Tibial artery (tissue), 4 donors: ENCODE measurements at regions not wholly inside any gene's neighbourhood (a gene's known extent, or its start where the extent isn't known, plus 50 kb on each side); places are given as distances from the start of the nearest gene placed in this dataset.
"Not testable (repeated sequence)": the region's sequence is repeated elsewhere in the genome, so short reads cannot be mapped to it uniquely, and the experiment has no call there.

Experiments
- DNase-seq, 2 donors: peaks; one replicate each; pipeline ENCODE4 v3.0.0-alpha.2; 2019
- H3K27ac ChIP-seq, 2 donors: fragments of 200-600 bp; sonication (generic) in 1 of 2; 1 replicate in 1 of 2; 2 replicates in 1 of 2; pipeline ENCODE4 v1.5.1; 2018 to 2019; ENCODE audit warnings: mild to moderate bottlenecking in 1 of 2
- H3K27me3 ChIP-seq, 2 donors: fragments of 200-600 bp; sonication (generic) in 1 of 2; one replicate each; pipeline versions ENCODE4 v1.5.1 to v1.6.0; 2016 to 2019
- H3K36me3 ChIP-seq, 3 donors: fragments of 200-600 bp; sonication (generic) in 2 of 3; one replicate each; pipeline ENCODE4 v1.5.1; 2016 to 2019; ENCODE audit warnings: mild to moderate bottlenecking in 2 of 3
- H3K4me1 ChIP-seq, 4 donors: fragments of 200-600 bp; sonication (generic) in 2 of 4; 1 replicate in 3 of 4; 2 replicates in 1 of 4; pipeline ENCODE4 v1.5.1; 2016 to 2019
- H3K4me3 ChIP-seq, 2 donors: fragments of 200-600 bp; sonication (generic) in 1 of 2; 1 replicate in 1 of 2; 2 replicates in 1 of 2; pipeline ENCODE4 v1.5.1; 2018 to 2019; ENCODE audit warnings: mild to moderate bottlenecking in 2 of 2
- H3K9me3 ChIP-seq, 3 donors: fragments of 200-600 bp; sonication (generic) in 1 of 3; one replicate each; pipeline ENCODE4 v1.5.1; 2016 to 2019
- CTCF ChIP-seq, 2 experiments: fragments of 200-600 bp in 1 of 2; fragments of 450-650 bp in 1 of 2; IDR thresholded peaks; one replicate each; pipeline ENCODE4 v1.5.1; 2017 to 2019; ENCODE audit warnings: antibody characterized with exemption in 2 of 2, mild to moderate bottlenecking in 1 of 2, moderate library complexity in 1 of 2
- intact Hi-C: fragments of 100-400 bp; cut with DNase I; formaldehyde crosslinking; loops from one replicate; pipeline ENCODE4 v1.15.0; 2023; ENCODE audit warnings: low total_unique reads

- Histone ChIP-seq H3K27me3 (no peaks in the 10 kb centered on the region), H3K4me3 (no peak overlapping the region), H3K36me3 (no peaks in the 10 kb centered on the region), H3K9me3 (no peaks in the 10 kb centered on the region), H3K4me1 (no peaks in the 10 kb centered on the region), H3K27ac (no peak overlapping the region)
- intact Hi-C loops, result no loop called here
- no peak for DNase-seq
- TF ChIP-seq CTCF (IDR thresholded peaks at IDR 0.05), result no peak
Observed at GRCh38 chr16:59111280-59111679, 377.2 kb upstream of the GOT2 start.

DNA sequence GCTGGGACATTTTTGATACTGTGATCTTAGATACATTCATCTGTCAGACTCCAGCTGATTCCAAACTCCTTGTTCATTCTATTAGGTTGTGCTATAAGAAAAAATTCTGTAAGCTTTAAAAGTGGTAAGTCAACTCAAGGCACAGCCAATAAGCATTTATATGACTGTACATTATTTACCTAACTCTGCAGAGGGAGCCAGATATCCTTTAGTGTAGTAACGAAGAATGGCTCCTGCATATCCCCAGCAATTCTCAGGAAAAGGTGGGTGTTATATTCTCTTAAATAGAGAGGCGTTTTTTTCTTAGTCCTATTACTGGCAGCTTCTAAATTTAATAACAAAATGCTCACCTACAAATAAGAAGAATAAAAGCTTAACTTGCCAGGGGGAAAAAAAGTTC, 374.3 kb upstream of the GOT2 start:
- H3K27ac ChIP-seq, result no peak overlapping the region
- no peaks in the 10 kb centered on the region for H3K36me3 ChIP-seq
- H3K4me1 ChIP-seq, result no peaks in the 10 kb centered on the region
- no peaks in the 10 kb centered on the region for H3K27me3 ChIP-seq
- TF ChIP-seq CTCF (IDR thresholded peaks at IDR 0.05), result no peak
- intact Hi-C loops, result no loop called here
- no peak for DNase-seq
- H3K4me3 ChIP-seq, result no peak overlapping the region
- no peaks in the 10 kb centered on the region for H3K9me3 ChIP-seq

GRCh38 chr16:59096682-59097081, 362.6 kb upstream of the GOT2 start:
- not testable (repeated sequence) for DNase-seq

GRCh38 chr16:59090541-59090940, 356.4 kb upstream of the GOT2 start:
- DNase-seq, result no peak
- Histone ChIP-seq H3K4me1 (no peaks in the 10 kb centered on the region), H3K36me3 (no peaks in the 10 kb centered on the region), H3K27me3 (no peaks in the 10 kb centered on the region), H3K4me3 (no peak overlapping the region), H3K9me3 (no peaks in the 10 kb centered on the region), H3K27ac (no peak overlapping the region)
- TF ChIP-seq CTCF (IDR thresholded peaks at IDR 0.05), result no peak
- intact Hi-C loops, result no loop called here

More at GRCh38 chr16:59096682-59097081, 362.6 kb upstream of the GOT2 start:
- H3K36me3 ChIP-seq, intact Hi-C loops, H3K4me1 ChIP-seq, H3K4me3 ChIP-seq, H3K9me3 ChIP-seq, H3K27ac ChIP-seq, H3K27me3 ChIP-seq: not testable (repeated sequence)

- no peak for DNase-seq
- no peaks in the 10 kb centered on the region for H3K27me3 ChIP-seq
- intact Hi-C loops, result no loop called here
- no peaks in the 10 kb centered on the region for H3K9me3 ChIP-seq
- H3K4me1 ChIP-seq, result no peaks in the 10 kb centered on the region
- H3K36me3 ChIP-seq, result no peaks in the 10 kb centered on the region
- H3K4me3 ChIP-seq, result no peak overlapping the region
- no peak for TF ChIP-seq CTCF (IDR thresholded peaks at IDR 0.05)
- H3K27ac ChIP-seq, result no peak overlapping the region
Observed at GRCh38 chr16:59088431-59088830, 354.3 kb upstream of the GOT2 start.

DNA sequence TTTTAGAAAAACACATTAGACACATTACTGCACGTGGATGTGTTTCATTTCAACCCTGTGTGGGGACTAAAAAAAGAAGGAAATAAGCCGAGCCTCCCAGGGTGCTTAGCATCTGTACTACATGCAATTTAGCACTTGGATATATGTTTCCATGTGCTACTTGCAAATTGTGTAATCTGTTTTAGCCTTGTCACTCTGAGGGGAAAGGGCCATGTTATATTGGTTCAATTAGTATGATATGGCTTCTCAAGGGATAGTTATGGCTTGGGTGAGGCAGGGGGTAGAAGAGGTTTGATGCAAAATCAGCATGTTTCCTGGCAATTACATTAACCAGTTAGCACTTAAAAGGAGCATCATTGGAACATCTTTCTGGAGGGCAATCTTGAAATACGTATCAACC, 353.5 kb upstream of the GOT2 start:
- Histone ChIP-seq H3K4me3 (no peak overlapping the region), H3K27ac (no peak overlapping the region), H3K27me3 (no peaks in the 10 kb centered on the region), H3K9me3 (no peaks in the 10 kb centered on the region), H3K4me1 (no peaks in the 10 kb centered on the region), H3K36me3 (no peaks in the 10 kb centered on the region)
- intact Hi-C loops, result no loop called here
- no peak for DNase-seq
- TF ChIP-seq CTCF (IDR thresholded peaks at IDR 0.05), result no peak
